ENCODE measurements at regions not wholly inside any gene's neighbourhood (a gene's known extent, or its start where the extent isn't known, plus 50 kb on each side); places are given as distances from the start of the nearest gene placed in this dataset.
A peak's percentile ranks its signal among the peaks of the same experiment; 100 is the strongest.
"Not testable (repeated sequence)": the region's sequence is repeated elsewhere in the genome, so short reads cannot be mapped to it uniquely, and the experiment has no call there.

DNA sequence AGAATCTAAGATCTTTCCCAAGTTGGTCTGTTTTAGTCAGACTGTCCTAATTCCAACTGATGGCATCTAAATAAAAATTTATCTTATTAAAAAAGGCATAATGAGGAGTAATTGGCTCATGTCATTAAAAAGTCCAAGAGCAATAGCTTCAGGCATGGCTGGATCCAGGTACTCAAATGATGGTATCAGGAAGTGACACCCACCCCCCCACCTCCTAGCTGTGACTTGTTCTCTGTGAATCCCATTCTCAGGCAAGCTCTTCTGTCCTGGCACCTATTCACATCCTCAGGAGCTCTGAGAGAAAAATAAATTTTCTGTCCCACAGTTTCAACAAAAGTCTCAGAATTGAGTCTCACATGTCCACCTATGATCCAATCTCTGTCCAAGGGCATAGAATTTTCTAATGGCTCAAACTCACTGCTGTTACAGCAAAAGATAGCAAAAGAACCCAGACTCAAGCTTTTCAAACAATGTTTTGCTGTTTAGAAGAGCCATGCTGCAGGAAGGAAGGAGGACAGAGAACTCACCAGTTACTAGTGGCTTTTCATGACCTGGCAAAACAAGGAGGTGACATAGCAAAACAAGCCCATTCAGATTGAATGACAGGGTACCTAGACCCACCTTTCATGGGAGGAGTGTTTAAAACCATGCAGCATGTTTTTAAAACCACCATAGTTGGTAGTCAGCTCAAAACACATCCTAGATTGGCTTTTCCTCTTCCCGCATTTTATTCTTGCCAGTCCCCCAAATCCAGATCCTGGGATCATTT, 496.1 kb downstream of the PREX1 start:
- Histone ChIP-seq H3K4me3 (ENCODE audit: low read length) (no peak overlapping the region), H3K9me3 (ENCODE audit: low read length) (no peaks in the 10 kb centered on the region), H3K27me3 (ENCODE audit: insufficient read depth, low read length, poor library complexity, severe bottlenecking) (no peaks in the 10 kb centered on the region), H3K36me3 (ENCODE audit: insufficient read depth, low read length) (no peaks in the 10 kb centered on the region), H3K27ac (ENCODE audit: low read depth, low read length) (no peak overlapping the region), H3K4me1 (ENCODE audit: insufficient read depth, low read length) (no peaks in the 10 kb centered on the region)
- Mint-ChIP-seq H3K4me1 (no peaks in the 10 kb centered on the region), H3K27ac (no peak overlapping the region), H3K27me3 (peaks cover 18 to 64% of the 10 kb centered on the region in 2 donors), H3K4me3 (no peak overlapping the region), H3K9me3 (no peaks in the 10 kb centered on the region), H3K36me3 (no peaks in the 10 kb centered on the region)
- ChIA-PET POLR2A (no interaction called here), CTCF (no interaction called here)
- DNase-seq: no peak

DNA sequence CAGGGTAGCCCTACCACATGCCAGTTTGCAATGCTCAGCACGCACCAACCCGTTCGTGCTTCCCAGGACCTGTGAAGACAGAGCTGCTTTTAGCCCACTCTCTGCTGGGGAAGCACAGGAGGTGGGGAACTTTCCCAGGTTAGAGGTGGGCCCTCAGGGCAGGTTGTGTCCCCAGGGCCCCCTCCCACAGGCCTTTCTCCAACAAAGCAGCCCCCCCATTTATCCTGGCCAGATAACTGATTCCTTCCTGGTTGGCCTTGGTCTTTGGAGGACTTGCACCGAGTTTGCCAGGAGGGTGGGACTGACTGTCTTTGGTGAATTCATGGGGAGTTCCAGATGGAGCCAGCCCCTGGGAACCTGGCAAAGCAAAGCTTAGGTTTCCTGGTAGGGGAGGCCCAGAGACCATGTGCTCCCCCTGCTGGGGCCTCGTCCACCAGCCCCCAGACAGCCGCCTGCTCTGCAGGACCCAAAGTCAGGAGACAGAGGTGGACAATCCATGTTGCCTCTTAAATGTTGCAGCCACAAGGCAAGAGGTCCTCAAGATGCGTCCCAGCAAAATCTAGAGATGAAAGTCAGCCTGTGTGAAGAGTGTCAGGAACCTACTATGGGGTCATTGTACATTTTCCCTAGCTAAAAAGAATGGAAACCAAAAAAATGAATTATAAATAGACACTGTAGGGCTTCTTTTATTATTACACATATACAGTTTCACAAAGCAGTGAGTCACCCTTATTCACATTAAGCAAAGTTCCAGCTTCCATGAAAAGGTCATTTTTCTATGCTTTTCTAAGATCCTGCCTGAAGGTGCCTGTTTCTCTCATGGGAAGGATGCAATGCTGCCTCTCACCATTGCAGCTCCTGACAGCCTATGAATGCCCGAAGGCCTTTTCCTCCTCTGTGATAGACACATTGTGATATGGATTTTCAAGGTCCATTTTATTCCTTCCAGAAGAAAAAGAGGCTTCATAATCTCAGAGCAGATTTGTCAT, 497.8 kb downstream of the PREX1 start:
- H3K9me3 ChIP-seq (ENCODE audit: low read length): no peaks in the 10 kb centered on the region
- CTCF ChIA-PET: no interaction called here
- POLR2A ChIA-PET: no interaction called here
- H3K4me3 Mint-ChIP-seq: no peak overlapping the region
- no peak for DNase-seq
- no peak overlapping the region for H3K27ac ChIP-seq (ENCODE audit: low read depth, low read length)
- no peaks in the 10 kb centered on the region for H3K27me3 ChIP-seq (ENCODE audit: insufficient read depth, low read length, poor library complexity, severe bottlenecking)
- no peak overlapping the region for H3K4me3 ChIP-seq (ENCODE audit: low read length)
- H3K9me3 Mint-ChIP-seq: no peaks in the 10 kb centered on the region
- H3K4me1 Mint-ChIP-seq: no peaks in the 10 kb centered on the region
- peaks cover 12 to 58% of the 10 kb centered on the region in 2 donors for H3K27me3 Mint-ChIP-seq
- no peaks in the 10 kb centered on the region for H3K36me3 Mint-ChIP-seq
- no peak overlapping the region for H3K27ac Mint-ChIP-seq
- no peaks in the 10 kb centered on the region for H3K4me1 ChIP-seq (ENCODE audit: insufficient read depth, low read length)
- H3K36me3 ChIP-seq (ENCODE audit: insufficient read depth, low read length): no peaks in the 10 kb centered on the region

DNA sequence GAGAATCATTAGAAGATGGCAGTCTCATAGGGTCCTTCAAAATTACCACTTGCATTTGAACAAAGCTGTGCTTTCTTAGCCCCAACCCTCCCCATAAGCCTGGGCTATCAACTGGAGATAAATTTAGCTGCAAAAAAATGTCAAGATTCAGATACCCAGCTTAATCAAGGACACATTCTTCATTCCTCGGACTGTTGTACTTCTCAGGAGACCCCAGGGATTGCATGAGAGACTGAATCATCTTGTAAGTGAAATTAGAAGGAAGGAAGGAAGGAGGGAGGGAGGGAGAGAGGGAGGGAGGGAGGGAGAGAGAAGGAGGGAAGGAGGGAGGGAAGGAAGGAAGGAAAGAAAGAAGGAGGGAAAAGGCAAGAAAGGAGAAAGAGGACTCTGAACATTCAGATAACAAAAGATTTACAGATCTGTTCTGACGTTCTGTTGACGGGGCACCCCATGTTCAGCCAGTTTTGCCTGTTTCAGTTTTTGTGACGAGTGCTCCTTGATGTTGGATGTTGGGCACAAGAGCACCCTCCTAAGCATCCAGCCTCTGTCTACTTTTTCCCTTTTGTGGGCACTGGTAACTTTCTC, 498.7 kb downstream of the PREX1 start:
- peaks cover 12 to 57% of the 10 kb centered on the region in 2 donors for H3K27me3 Mint-ChIP-seq
- no peaks in the 10 kb centered on the region for H3K9me3 Mint-ChIP-seq
- no peak overlapping the region for H3K27ac Mint-ChIP-seq
- H3K4me3 Mint-ChIP-seq: no peak overlapping the region
- no peak for DNase-seq
- H3K36me3 Mint-ChIP-seq: no peaks in the 10 kb centered on the region
- Histone ChIP-seq H3K36me3 (ENCODE audit: insufficient read depth, low read length) (no peaks in the 10 kb centered on the region), H3K4me3 (ENCODE audit: low read length) (no peak overlapping the region), H3K9me3 (ENCODE audit: low read length) (no peaks in the 10 kb centered on the region), H3K27ac (ENCODE audit: low read depth, low read length) (no peak overlapping the region), H3K4me1 (ENCODE audit: insufficient read depth, low read length) (no peaks in the 10 kb centered on the region), H3K27me3 (ENCODE audit: insufficient read depth, low read length, poor library complexity, severe bottlenecking) (no peaks in the 10 kb centered on the region)
- ChIA-PET CTCF (no interaction called here), POLR2A (no interaction called here)
- H3K4me1 Mint-ChIP-seq: no peaks in the 10 kb centered on the region

DNA sequence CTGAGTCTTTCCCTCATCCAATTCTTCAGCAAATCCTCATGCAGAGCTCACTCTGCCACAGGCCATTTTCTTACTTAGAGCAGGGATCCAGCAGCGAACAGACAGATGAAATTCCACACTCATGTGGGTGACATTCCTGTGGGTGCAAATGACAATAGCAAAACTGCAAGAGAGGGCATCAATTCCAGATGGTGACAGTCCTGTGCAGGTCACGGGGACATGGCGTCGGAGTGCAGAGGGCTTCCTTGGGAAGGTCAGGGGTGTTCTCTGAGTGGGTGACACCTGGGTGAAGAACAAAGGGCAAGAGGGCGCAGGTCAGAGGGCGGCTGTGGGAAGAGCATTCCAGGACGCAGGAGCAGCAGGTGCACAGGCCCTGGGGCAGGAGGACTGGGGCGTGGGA, 500.0 kb downstream of the PREX1 start:
- H3K27ac Mint-ChIP-seq: peak overlapping the region in 1 of 8 donors; percentile 81
- H3K4me3 Mint-ChIP-seq; H3K4me3 ChIP-seq (ENCODE audit: low read length); CTCF ChIA-PET; H3K36me3 ChIP-seq (ENCODE audit: insufficient read depth, low read length); POLR2A ChIA-PET; H3K4me1 Mint-ChIP-seq; H3K27me3 ChIP-seq (ENCODE audit: insufficient read depth, low read length, poor library complexity, severe bottlenecking); H3K4me1 ChIP-seq (ENCODE audit: insufficient read depth, low read length); H3K9me3 Mint-ChIP-seq; H3K9me3 ChIP-seq (ENCODE audit: low read length); H3K36me3 Mint-ChIP-seq; H3K27ac ChIP-seq (ENCODE audit: low read depth, low read length); DNase-seq: not testable (repeated sequence)
- H3K27me3 Mint-ChIP-seq: peaks cover 12 to 51% of the 10 kb centered on the region in 2 donors

DNA sequence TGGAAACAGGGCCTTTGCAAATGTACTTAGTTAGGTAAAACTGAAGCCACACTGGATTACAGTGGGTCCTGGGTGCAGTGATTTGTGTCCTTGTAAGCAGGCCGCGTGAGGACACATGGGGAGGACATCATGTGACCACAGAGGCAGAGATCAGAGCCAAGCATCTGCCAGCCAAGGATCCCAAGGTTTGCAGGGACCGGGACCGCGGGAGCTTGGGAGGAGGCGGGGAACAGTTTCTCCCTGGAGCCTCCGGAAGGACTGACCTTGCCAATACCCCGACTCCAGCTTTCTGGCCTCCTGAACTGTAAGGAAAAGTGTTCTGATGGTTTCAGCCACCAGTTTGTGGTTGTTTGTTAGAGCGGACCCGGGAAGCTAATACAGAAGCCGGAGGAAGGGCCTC, 500.9 kb downstream of the PREX1 start:
- H3K27ac ChIP-seq (ENCODE audit: low read depth, low read length): no peak overlapping the region
- Mint-ChIP-seq H3K36me3 (no peaks in the 10 kb centered on the region), H3K4me1 (no peaks in the 10 kb centered on the region), H3K9me3 (no peaks in the 10 kb centered on the region), H3K4me3 (no peak overlapping the region), H3K27ac (no peak overlapping the region), H3K27me3 (peaks cover 7 to 49% of the 10 kb centered on the region in 2 donors)
- POLR2A ChIA-PET: no interaction called here
- H3K36me3 ChIP-seq (ENCODE audit: insufficient read depth, low read length): no peaks in the 10 kb centered on the region
- no peak overlapping the region for H3K4me3 ChIP-seq (ENCODE audit: low read length)
- no peaks in the 10 kb centered on the region for H3K27me3 ChIP-seq (ENCODE audit: insufficient read depth, low read length, poor library complexity, severe bottlenecking)
- DNase-seq: no peak
- CTCF ChIA-PET: interaction anchor here (0.6 kb wide), 1 partner anchor 156 kb away, joined by 3 read pairs; no protein-coding TSS in a partner anchor
- H3K4me1 ChIP-seq (ENCODE audit: insufficient read depth, low read length): no peaks in the 10 kb centered on the region
- H3K9me3 ChIP-seq (ENCODE audit: low read length): no peaks in the 10 kb centered on the region

DNA sequence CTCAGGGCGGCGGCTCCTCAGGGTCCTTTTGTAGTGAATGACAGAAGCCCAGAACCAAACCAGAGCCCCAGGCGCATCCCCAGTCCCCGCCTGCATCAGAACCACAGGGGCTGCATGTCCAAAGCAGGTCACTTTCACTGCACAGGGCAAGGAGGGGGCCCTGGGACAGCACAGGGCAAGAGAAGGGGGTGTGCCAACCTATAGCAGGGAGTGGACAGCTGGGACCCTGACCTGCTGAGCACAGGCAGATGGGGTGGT, 501.4 kb downstream of the PREX1 start:
- H3K4me3 ChIP-seq (ENCODE audit: low read length): no peak overlapping the region
- H3K4me1 ChIP-seq (ENCODE audit: insufficient read depth, low read length): no peaks in the 10 kb centered on the region
- Mint-ChIP-seq H3K9me3 (no peaks in the 10 kb centered on the region), H3K27me3 (peaks cover 7 to 45% of the 10 kb centered on the region in 2 donors), H3K4me1 (no peaks in the 10 kb centered on the region), H3K27ac (no peak overlapping the region), H3K4me3 (no peak overlapping the region), H3K36me3 (no peaks in the 10 kb centered on the region)
- H3K9me3 ChIP-seq (ENCODE audit: low read length): no peaks in the 10 kb centered on the region
- no peak for DNase-seq
- H3K27me3 ChIP-seq (ENCODE audit: insufficient read depth, low read length, poor library complexity, severe bottlenecking): no peaks in the 10 kb centered on the region
- H3K36me3 ChIP-seq (ENCODE audit: insufficient read depth, low read length): no peaks in the 10 kb centered on the region
- ChIA-PET POLR2A (no interaction called here), CTCF (interaction anchor here (0.6 kb wide), 1 partner anchor 156 kb away, joined by 3 read pairs; no protein-coding TSS in a partner anchor)
- no peak overlapping the region for H3K27ac ChIP-seq (ENCODE audit: low read depth, low read length)

DNA sequence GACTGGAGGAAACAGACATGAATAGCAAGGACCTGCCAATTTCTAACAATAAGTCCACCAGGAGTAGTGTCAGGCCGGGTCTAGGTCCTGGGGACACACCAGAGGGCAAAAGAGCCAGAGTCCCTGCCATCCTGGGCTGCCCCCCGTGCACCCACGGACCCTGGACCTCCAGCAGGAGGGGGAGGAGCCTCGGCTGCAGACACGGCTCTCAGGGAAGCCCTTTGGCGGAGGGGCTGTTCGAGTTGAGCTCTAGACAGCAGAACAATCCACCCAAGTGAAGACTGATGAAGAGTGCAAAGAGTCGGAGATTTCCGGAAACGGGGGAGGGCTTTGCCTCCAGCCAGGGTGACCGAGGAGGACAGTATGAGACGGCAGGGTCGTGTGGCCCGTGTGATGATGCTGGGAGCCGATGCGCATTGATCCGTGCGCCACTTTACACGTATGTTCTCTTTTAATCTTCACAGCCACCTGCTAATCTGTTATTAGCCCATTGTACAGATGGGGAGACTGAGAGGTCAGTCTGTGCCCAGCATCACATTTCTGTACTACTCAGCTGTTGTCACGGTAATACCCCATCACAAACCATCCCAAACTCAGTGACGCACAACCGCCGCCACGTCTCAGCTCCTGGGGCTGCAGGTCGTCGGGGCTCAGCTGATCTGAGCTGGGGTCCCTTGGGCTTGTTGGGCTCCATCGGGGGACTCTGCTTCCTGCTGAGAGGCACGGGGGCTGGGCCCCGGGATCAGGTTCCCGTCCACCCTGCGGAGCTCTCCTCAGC, 502.0 kb downstream of the PREX1 start:
- no peak overlapping the region for H3K27ac ChIP-seq (ENCODE audit: low read depth, low read length)
- H3K4me1 ChIP-seq (ENCODE audit: insufficient read depth, low read length): no peaks in the 10 kb centered on the region
- CTCF ChIA-PET: no interaction called here
- POLR2A ChIA-PET: no interaction called here
- H3K27me3 ChIP-seq (ENCODE audit: insufficient read depth, low read length, poor library complexity, severe bottlenecking): no peaks in the 10 kb centered on the region
- H3K36me3 Mint-ChIP-seq: no peaks in the 10 kb centered on the region
- H3K4me3 ChIP-seq (ENCODE audit: low read length): no peak overlapping the region
- H3K27ac Mint-ChIP-seq: no peak overlapping the region
- H3K9me3 Mint-ChIP-seq: no peaks in the 10 kb centered on the region
- H3K4me3 Mint-ChIP-seq: no peak overlapping the region
- DNase-seq: no peak
- peaks cover 7 to 45% of the 10 kb centered on the region in 2 donors for H3K27me3 Mint-ChIP-seq
- no peaks in the 10 kb centered on the region for H3K4me1 Mint-ChIP-seq
- no peaks in the 10 kb centered on the region for H3K9me3 ChIP-seq (ENCODE audit: low read length)
- H3K36me3 ChIP-seq (ENCODE audit: insufficient read depth, low read length): no peaks in the 10 kb centered on the region

DNA sequence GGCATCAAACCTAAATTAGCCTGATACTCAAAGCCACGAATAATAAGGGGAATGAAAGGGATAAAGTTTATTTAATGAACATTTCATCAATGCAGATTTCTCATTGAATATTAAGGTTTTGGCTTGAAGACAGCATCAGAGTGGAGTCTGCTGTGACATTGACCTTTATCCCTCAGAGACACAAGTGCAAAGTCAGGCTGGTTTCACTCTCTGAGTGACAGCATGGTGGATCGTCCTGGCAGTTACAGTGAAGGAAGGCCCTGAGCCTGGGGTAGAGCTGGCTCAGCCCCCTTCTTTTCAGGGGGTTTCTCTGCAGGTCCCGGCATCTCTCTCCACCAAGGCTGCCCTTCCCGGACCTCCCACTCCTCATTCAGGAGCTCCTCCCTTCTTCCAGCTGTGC, 503.1 kb downstream of the PREX1 start:
- ChIA-PET CTCF (no interaction called here), POLR2A (no interaction called here)
- H3K27ac Mint-ChIP-seq: no peak overlapping the region
- peaks cover 7 to 40% of the 10 kb centered on the region in 2 donors for H3K27me3 Mint-ChIP-seq
- H3K4me3 ChIP-seq (ENCODE audit: low read length): no peak overlapping the region
- no peak overlapping the region for H3K27ac ChIP-seq (ENCODE audit: low read depth, low read length)
- no peaks in the 10 kb centered on the region for H3K36me3 ChIP-seq (ENCODE audit: insufficient read depth, low read length)
- H3K4me1 ChIP-seq (ENCODE audit: insufficient read depth, low read length): no peaks in the 10 kb centered on the region
- no peaks in the 10 kb centered on the region for H3K36me3 Mint-ChIP-seq
- no peaks in the 10 kb centered on the region for H3K9me3 ChIP-seq (ENCODE audit: low read length)
- no peak overlapping the region for H3K4me3 Mint-ChIP-seq
- no peaks in the 10 kb centered on the region for H3K4me1 Mint-ChIP-seq
- H3K9me3 Mint-ChIP-seq: no peaks in the 10 kb centered on the region
- no peak for DNase-seq
- H3K27me3 ChIP-seq (ENCODE audit: insufficient read depth, low read length, poor library complexity, severe bottlenecking): no peaks in the 10 kb centered on the region
